Activated T-cell treated with anti-CD3 and anti-CD28 coated beads, Interleukin-2, amount 50 U/mL, for 24 hours (primary cell): ENCODE measurements at regions not wholly inside any gene's neighbourhood (a gene's known extent, or its start where the extent isn't known, plus 50 kb on each side); places are given as distances from the start of the nearest gene placed in this dataset.
"Not testable (repeated sequence)": the region's sequence is repeated elsewhere in the genome, so short reads cannot be mapped to it uniquely, and the experiment has no call there.

Experiments
- DNase-seq: peaks from one replicate; pipeline ENCODE4 v3.0.0-alpha.2; 2020
- H3K27ac Mint-ChIP-seq: 2 replicates; pipeline ENCODE4 v1.8.0; 2020; ENCODE audit warnings: mild to moderate bottlenecking, mixed read lengths
- H3K27me3 Mint-ChIP-seq: 2 replicates; pipeline ENCODE4 v1.8.0; 2020; ENCODE audit warnings: mixed read lengths
- H3K36me3 Mint-ChIP-seq: 2 replicates; pipeline ENCODE4 v1.8.0; 2020; ENCODE audit warnings: low read depth, mixed read lengths
- H3K4me1 Mint-ChIP-seq: 2 replicates; pipeline ENCODE4 v1.8.0; 2020; ENCODE audit warnings: low read depth, mixed read lengths
- H3K4me3 Mint-ChIP-seq: 2 replicates; pipeline ENCODE4 v1.8.0; 2020; ENCODE audit warnings: mild to moderate bottlenecking, moderate library complexity, mixed read lengths
- H3K9me3 Mint-ChIP-seq: 2 replicates; pipeline ENCODE4 v1.8.0; 2020; ENCODE audit warnings: mixed read lengths

DNA sequence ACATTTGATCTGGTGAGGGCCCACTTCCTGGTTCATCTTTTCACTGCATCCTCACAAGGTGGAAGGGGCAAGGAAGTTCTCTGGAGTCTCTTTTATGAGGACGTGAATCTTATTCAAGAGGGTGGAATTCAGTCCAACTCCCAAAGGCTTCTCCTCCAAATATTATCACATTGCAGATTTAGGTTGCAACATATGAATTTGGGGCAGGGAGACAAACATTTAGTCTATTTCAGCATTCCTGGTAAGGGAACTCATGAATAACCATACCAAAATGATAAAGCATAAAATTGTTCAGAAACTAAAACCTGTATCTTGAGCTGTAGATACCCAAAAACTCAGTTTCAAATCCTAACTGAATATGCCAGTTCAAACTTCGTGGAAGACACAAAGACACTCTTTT lies 246.8 kb downstream of the QDPR start:
- Mint-ChIP-seq H3K4me3 (no peak overlapping the region), H3K4me1 (peaks cover 2% of the 10 kb centered on the region), H3K27me3 (peaks cover 31% of the 10 kb centered on the region), H3K36me3 (no peaks in the 10 kb centered on the region), H3K27ac (no peak overlapping the region), H3K9me3 (no peaks in the 10 kb centered on the region)
- DNase-seq: no peak

DNA sequence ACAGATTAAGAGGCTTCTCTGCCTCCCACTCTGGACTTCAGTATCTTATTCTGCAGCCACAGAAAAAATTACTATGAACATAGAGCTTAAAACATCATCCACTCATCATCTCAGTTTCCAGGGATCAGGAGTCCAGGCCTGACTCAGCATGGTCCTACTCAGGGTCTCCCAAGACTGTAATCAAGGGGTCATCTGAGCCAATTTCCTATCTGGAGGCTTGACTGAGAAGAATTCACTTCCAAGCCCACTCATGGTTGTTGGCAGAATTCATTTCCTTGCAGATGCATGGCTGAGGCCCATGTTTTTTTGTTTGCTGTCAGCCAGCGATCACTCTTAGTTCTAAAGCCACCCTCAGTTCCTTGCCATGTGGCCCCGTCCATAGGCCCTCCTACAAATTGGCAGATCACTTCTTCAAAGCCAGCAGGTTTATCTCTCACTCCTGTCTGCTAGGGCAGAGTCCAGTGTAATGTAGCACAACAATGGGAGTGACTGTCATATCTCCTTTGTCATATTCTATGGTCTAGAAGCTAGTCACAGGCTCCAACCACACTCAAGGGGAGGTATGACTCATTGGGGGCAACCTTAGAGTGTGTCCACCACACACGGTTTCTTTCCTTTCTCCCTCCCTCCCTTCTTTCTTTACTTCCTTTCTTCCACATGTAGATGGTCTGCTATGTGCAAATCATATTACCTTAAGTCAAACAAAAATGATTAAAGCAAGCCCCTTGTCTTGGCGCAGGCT lies 251.6 kb downstream of the QDPR start:
- H3K27ac Mint-ChIP-seq: no peak overlapping the region
- DNase-seq: no peak
- peaks cover 2% of the 10 kb centered on the region for H3K4me1 Mint-ChIP-seq
- no peaks in the 10 kb centered on the region for H3K36me3 Mint-ChIP-seq
- peaks cover 20% of the 10 kb centered on the region for H3K27me3 Mint-ChIP-seq
- H3K4me3 Mint-ChIP-seq: no peak overlapping the region
- no peaks in the 10 kb centered on the region for H3K9me3 Mint-ChIP-seq

DNA sequence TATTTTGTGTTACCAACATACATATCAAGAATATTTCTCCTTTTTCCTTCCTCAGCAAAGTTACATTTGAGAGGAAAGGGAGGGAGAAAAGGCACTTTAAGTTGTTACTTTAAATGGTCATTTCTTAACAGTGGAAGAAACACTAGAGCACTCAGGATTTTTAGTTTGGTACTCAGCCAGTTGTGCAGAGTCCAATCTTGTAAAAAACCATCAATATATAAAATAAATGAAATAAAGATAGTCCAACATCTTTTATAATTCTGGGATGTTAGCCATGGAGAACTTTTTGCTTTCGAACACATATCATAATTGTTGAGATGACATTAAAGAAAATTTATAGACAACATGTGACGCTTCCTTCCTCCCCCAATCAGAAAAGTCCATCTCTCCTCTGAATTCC lies 253.8 kb downstream of the QDPR start:
- Mint-ChIP-seq H3K4me3 (no peak overlapping the region), H3K27me3 (peaks cover 15% of the 10 kb centered on the region), H3K4me1 (peaks cover 2% of the 10 kb centered on the region), H3K9me3 (no peaks in the 10 kb centered on the region), H3K36me3 (no peaks in the 10 kb centered on the region), H3K27ac (no peak overlapping the region)
- no peak for DNase-seq

DNA sequence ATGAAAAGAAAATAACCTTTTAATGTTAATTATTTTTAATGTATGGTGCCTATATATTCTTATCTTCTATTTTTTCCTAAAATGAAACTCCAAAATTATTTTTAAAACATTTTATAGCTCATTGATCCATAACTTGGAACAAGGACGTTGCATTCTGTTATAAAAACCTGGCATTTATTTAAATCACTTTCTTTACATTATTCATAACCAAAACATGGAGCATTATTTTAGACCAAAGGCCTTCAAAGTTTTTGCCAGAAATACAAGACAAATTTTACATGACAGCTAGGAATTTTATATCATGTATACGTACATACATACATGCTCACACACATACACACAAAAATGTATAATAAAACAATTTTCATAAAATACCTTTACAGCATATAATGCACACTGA lies 259.8 kb downstream of the QDPR start:
- Mint-ChIP-seq H3K27ac (no peak overlapping the region), H3K4me1 (no peaks in the 10 kb centered on the region), H3K27me3 (peaks cover 18% of the 10 kb centered on the region), H3K9me3 (no peaks in the 10 kb centered on the region), H3K36me3 (no peaks in the 10 kb centered on the region), H3K4me3 (no peak overlapping the region)
- no peak for DNase-seq

DNA sequence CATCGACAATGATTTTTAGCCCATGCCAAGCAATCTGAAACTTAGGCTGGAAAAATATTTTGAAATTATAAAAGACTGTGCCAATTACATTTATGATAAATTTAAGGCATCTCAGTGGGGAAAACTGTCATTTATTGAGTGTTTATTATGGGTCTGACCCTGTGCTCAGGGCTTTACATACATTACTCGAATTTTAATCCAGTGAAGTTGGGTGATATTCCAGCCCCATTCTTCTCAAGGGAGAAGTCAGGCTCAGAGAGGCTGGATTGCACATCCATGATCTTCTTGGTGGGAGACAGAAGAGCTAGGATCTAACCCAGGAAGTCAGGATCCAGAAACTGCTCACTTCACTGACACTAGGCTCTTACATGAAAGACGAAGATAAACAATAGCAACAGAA lies 260.8 kb downstream of the QDPR start:
- Mint-ChIP-seq H3K36me3 (no peaks in the 10 kb centered on the region), H3K4me3 (no peak overlapping the region), H3K9me3 (no peaks in the 10 kb centered on the region), H3K27ac (no peak overlapping the region), H3K4me1 (no peaks in the 10 kb centered on the region), H3K27me3 (peaks cover 18% of the 10 kb centered on the region)
- DNase-seq: no peak

DNA sequence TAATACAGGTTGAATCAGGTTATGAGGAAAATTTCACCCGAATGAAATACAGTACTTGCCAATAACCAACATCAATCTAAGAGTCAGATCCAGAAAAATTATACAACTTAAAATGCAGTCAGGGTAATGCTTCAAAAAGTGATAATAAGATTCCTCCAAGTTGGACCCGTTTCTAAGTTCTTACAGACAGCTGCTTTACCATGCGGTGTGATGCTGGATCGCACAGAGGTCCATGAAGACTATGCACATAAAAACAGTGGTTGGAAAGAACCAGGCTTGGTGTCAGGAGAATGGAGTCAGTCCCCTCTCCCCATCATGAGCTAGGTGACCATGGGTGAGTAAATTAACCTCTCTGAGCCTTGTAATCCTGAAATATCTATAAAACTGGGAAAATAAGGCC lies 261.3 kb downstream of the QDPR start:
- DNase-seq: no peak
- H3K27me3 Mint-ChIP-seq: peaks cover 18% of the 10 kb centered on the region
- H3K9me3 Mint-ChIP-seq: no peaks in the 10 kb centered on the region
- no peaks in the 10 kb centered on the region for H3K36me3 Mint-ChIP-seq
- no peak overlapping the region for H3K4me3 Mint-ChIP-seq
- no peak overlapping the region for H3K27ac Mint-ChIP-seq
- no peaks in the 10 kb centered on the region for H3K4me1 Mint-ChIP-seq

DNA sequence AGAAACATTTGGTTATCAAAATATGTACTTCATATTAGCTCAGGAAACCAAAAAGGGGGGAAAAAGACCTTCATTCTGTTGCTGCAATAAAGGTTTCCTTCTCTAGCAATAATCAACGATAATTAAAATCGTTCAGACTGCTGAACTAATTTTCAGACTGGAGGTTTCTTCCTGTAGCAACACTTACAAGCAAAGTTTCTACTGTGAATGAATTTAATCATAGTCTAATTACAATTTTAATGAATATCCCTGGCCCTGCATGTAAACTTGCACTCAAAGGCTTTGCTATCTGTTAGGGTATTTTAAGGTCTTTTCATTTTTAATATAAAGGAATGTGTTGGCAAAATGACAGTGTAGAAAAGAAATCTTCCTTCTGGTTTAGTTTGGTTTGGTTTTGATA lies 265.2 kb downstream of the QDPR start:
- H3K9me3 Mint-ChIP-seq: no peaks in the 10 kb centered on the region

DNA sequence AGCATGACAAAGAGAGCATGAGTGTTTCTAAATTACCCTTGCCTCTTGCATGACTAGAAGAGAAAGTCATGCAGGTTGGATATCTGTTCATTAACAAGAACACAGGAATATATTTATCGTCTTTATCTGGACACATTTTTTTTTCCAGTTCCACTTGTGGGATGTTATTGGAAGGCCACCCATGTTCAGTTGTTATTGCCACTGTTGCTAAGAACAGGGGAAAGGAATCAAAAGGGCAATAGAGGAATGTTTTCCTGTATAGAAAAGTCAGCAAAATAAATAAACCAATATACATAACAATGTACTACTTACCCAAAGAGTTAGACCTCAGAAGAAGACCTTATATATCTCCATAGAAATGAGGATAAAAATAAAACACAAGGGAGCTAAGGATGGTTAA lies 270.1 kb downstream of the QDPR start:
- Mint-ChIP-seq H3K4me3 (no peak overlapping the region), H3K9me3 (no peaks in the 10 kb centered on the region), H3K4me1 (no peaks in the 10 kb centered on the region), H3K27ac (no peak overlapping the region), H3K36me3 (no peaks in the 10 kb centered on the region), H3K27me3 (peaks cover 14% of the 10 kb centered on the region)
- DNase-seq: no peak

More for the DNA sequence above, 265.2 kb downstream of the QDPR start:
- H3K4me1 Mint-ChIP-seq: no peaks in the 10 kb centered on the region
- no peak for DNase-seq
- H3K36me3 Mint-ChIP-seq: no peaks in the 10 kb centered on the region
- H3K27ac Mint-ChIP-seq: no peak overlapping the region
- H3K4me3 Mint-ChIP-seq: no peak overlapping the region
- H3K27me3 Mint-ChIP-seq: peaks cover 23% of the 10 kb centered on the region

DNA sequence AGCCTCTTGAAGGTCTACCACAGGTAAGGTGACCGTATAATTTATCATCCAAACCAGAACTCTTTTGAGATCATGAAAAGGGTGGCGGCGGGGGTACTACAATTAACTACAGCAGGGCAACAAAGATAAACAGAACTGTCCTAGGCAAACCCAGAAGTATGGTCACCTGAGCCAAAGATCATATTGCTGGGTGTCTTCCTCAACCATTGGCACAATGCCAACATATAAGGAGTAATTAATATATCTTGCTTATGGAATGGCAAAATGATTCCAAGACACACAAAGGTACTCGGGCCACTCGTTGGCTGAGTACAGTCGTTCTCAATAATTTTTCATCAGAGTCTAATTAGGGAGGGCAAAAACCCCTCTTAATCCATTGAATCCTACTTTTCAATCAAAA lies 273.3 kb downstream of the QDPR start:
- H3K27me3 Mint-ChIP-seq: peaks cover 7% of the 10 kb centered on the region
- no peaks in the 10 kb centered on the region for H3K36me3 Mint-ChIP-seq
- no peak for DNase-seq
- no peaks in the 10 kb centered on the region for H3K9me3 Mint-ChIP-seq
- H3K4me1 Mint-ChIP-seq: no peaks in the 10 kb centered on the region
- H3K4me3 Mint-ChIP-seq: no peak overlapping the region
- H3K27ac Mint-ChIP-seq: no peak overlapping the region

DNA sequence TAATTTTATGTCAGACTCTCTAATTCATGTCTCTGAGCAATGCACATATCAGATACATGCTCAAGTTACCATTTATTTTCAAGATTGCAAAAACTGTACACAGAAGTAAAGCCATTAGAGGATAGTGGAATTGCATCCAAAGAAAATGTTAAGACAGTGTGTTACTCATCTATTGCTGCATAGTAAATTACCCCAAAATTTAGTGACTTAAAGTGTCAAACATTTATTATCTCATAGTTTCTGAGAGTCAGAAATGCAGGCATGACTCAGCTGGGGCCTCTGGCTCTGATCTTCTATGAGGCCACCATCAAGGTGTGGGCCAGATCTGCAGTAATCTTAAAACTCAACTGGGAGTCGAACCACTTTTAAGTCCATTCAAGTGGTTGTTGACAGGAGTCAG lies 275.2 kb downstream of the QDPR start:
- no peaks in the 10 kb centered on the region for H3K4me1 Mint-ChIP-seq
- H3K27ac Mint-ChIP-seq: no peak overlapping the region
- no peaks in the 10 kb centered on the region for H3K36me3 Mint-ChIP-seq
- no peak for DNase-seq
- no peaks in the 10 kb centered on the region for H3K9me3 Mint-ChIP-seq
- no peak overlapping the region for H3K4me3 Mint-ChIP-seq
- peaks cover 16% of the 10 kb centered on the region for H3K27me3 Mint-ChIP-seq

DNA sequence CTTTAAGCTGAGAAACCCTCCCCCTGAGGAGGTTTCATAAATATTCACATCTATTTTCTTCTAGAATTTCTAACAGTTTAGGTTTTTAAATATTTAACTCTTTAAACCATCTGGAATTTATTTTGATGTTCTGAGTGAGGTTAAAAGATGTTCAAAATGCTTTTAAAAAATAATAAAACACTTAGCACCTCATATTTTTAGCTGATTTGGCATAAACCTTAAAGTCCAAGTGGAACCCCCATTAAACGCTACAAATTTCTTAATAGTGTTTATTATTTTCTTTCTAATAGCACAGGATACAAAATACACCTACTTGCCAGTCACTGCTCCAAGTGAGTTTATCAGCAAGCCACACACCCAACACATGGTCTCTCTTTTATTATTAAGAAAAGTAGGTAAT lies 277.2 kb downstream of the QDPR start:
- DNase-seq: no peak
- Mint-ChIP-seq H3K9me3 (no peaks in the 10 kb centered on the region), H3K27ac (no peak overlapping the region), H3K27me3 (peaks cover 16% of the 10 kb centered on the region), H3K36me3 (no peaks in the 10 kb centered on the region), H3K4me1 (no peaks in the 10 kb centered on the region), H3K4me3 (no peak overlapping the region)

DNA sequence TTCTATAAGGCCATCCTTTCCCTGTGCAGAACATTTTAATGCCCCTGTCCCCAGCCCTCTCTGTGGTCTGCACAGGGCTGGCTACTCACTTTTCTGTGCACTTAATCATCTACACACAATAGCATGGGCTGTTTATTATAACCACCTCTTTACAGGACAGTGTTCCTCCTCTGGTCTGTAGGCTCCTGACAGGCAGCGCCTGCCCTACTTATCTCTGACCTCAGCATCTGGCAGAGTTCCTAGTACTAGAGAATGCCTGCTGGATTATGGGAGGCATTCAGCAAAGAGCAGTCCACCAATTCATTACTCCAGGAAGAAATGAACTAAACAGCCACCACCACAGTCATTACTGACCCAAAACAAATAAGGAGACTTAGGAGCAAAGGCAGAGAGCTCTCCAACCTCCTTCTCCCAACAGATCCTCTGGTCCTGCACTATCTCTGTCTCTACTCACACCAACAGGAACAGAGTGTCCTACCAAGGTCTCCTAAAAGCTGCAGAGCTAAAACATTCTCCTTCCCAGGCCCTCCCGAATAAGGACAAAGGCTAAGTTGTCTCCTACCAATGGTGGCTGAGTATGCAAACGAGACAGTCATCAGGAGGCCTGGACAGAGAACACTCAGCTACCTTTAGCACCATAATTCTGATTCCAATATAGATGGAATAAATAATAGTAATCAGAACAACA lies 279.2 kb downstream of the QDPR start:
- no peak overlapping the region for H3K4me3 Mint-ChIP-seq
- H3K36me3 Mint-ChIP-seq: no peaks in the 10 kb centered on the region
- H3K27ac Mint-ChIP-seq: no peak overlapping the region
- peaks cover 25% of the 10 kb centered on the region for H3K27me3 Mint-ChIP-seq
- no peak for DNase-seq
- no peaks in the 10 kb centered on the region for H3K4me1 Mint-ChIP-seq
- H3K9me3 Mint-ChIP-seq: no peaks in the 10 kb centered on the region

DNA sequence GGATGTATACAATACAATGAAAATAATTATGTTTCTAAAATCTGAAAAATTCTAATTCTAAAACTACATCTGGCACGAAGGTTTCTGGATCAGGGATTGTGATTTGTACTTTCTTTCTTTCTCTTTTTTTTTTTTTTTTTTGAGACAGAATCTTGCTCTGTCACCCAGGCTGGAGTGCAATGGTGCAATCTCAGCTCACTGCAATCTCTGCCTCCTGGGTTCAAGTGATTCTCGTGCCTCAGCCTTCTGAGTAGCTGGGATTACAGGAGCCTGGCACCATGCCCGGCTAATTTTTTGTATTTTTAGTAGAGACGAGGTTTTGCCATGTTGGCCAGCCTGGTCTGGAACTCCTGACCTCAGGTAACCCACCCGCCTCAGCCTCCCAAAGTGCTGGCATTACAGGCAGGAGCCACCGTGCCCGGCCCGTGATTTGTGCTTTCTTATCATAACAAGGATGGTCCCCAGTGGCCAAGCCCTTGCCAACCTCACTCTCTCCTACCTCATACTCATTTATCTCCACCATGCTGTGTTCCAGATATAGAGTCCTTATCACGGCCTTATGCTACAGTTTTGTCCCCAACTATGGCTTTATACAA lies 279.9 kb downstream of the QDPR start:
- H3K4me3 Mint-ChIP-seq, DNase-seq, H3K36me3 Mint-ChIP-seq, H3K9me3 Mint-ChIP-seq, H3K4me1 Mint-ChIP-seq, H3K27ac Mint-ChIP-seq: not testable (repeated sequence)
- peaks cover 31% of the 10 kb centered on the region for H3K27me3 Mint-ChIP-seq

DNA sequence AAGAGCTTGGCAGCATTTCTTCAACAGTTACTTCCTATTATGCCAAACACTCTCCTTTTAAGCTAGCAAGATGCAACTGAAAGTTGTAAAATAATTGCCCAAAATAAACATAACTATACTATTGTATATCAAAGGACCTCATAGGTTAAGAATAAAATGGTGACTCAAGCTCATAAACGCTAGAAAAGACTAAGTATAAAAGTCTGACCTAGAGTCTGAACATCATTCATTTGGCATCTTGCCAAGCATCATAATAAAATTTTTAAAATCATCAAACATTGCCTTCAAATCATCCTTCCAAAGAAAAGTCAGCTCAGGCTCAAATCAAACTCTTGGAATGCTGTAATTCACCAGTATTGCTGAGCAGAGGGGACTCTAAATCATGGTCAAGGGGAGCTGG lies 281.2 kb downstream of the QDPR start:
- no peak overlapping the region for H3K4me3 Mint-ChIP-seq

DNA sequence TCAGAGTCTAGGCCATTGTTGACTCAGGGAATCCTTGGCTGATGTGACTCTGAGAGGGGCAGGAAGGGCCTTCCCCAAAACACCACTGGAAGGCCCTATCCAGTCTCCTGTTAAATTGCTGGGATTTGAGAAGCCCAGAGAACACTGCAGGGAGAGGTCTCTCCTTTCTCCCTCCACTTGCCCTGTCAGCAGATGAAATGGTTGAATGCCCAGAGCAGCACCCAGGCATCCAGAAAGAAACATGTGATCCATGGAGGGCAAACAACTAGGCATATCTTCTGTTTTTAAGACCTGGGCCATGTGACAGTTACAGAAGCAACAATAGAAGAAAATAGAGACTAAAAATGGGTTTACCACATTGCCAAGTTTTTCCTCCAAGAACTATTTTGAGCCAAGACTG lies 291.1 kb downstream of the QDPR start:
- peaks cover 4% of the 10 kb centered on the region for H3K27me3 Mint-ChIP-seq
- no peaks in the 10 kb centered on the region for H3K9me3 Mint-ChIP-seq
- no peak for DNase-seq

More for the DNA sequence above, 281.2 kb downstream of the QDPR start:
- Mint-ChIP-seq H3K4me1 (no peaks in the 10 kb centered on the region), H3K36me3 (no peaks in the 10 kb centered on the region), H3K9me3 (no peaks in the 10 kb centered on the region), H3K27me3 (peaks cover 33% of the 10 kb centered on the region), H3K27ac (no peak overlapping the region)
- no peak for DNase-seq

More for the DNA sequence above, 291.1 kb downstream of the QDPR start:
- Mint-ChIP-seq H3K27ac (no peak overlapping the region), H3K4me1 (no peaks in the 10 kb centered on the region), H3K36me3 (no peaks in the 10 kb centered on the region), H3K4me3 (no peak overlapping the region)
